GM23338 (cell line): ENCODE measurements at regions not wholly inside any gene's neighbourhood (a gene's known extent, or its start where the extent isn't known, plus 50 kb on each side); places are given as distances from the start of the nearest gene placed in this dataset.
A peak's percentile ranks its signal among the peaks of the same experiment; 100 is the strongest.

ENCODE experiments used
- ATAC-seq: fragments of 200-7000 bp; cut with Tn5 transposase; 3 replicates; pipeline ENCODE4 v1.9.1; 2020
- DNase-seq: peaks from one replicate; pipeline ENCODE4 v3.0.0-alpha.2; 2015; ENCODE audit warnings: low spot score
- H2AFZ ChIP-seq: fragments of 200-600 bp; sonication (generic); 2 replicates; pipeline ENCODE4 v1.8.0; 2016; ENCODE audit warnings: antibody characterized with exemption, mild to moderate bottlenecking, moderate library complexity
- H3F3A ChIP-seq: fragments of 200-600 bp; sonication (generic); replicated peaks from 2 replicates; pipeline ENCODE4 v1.8.0; 2017; ENCODE audit warnings: antibody characterized with exemption, mixed run types, low read depth
- H3K27ac ChIP-seq: fragments of 200-600 bp; sonication (generic); 2 replicates; pipeline ENCODE4 v1.6.1; 2016; ENCODE audit warnings: low read depth
- H3K27me3 ChIP-seq: fragments of 200-600 bp; sonication (generic); 2 replicates; pipeline ENCODE4 v1.8.0; 2016; ENCODE audit warnings: mild to moderate bottlenecking, mixed run types, moderate library complexity; ENCODE audit not compliant: insufficient read depth
- H3K36me3 ChIP-seq: fragments of 200-600 bp; sonication (generic); 2 replicates; pipeline ENCODE4 v1.8.0; 2016; ENCODE audit warnings: mild to moderate bottlenecking; ENCODE audit not compliant: insufficient read depth
- H3K4me1 ChIP-seq: fragments of 200-600 bp; sonication (generic); 2 replicates; pipeline ENCODE4 v1.8.0; 2016; ENCODE audit warnings: mild to moderate bottlenecking, moderate library complexity; ENCODE audit not compliant: insufficient read depth
- H3K4me2 ChIP-seq: fragments of 200-600 bp; sonication (generic); 2 replicates; pipeline ENCODE4 v1.7.1; 2017; ENCODE audit warnings: mixed run types
- H3K4me3 ChIP-seq: fragments of 200-600 bp; sonication (generic); 2 replicates; pipeline ENCODE4 v1.6.1; 2016; ENCODE audit warnings: mixed run types
- H3K79me2 ChIP-seq: fragments of 200-600 bp; sonication (generic); replicated peaks from 2 replicates; pipeline ENCODE4 v1.8.0; 2017; ENCODE audit warnings: mild to moderate bottlenecking; ENCODE audit not compliant: insufficient read depth
- H3K9me2 ChIP-seq: fragments of 200-600 bp; sonication (generic); 2 replicates; pipeline ENCODE4 v1.8.0; 2017; ENCODE audit not compliant: insufficient read depth
- H4K20me1 ChIP-seq: fragments of 200-600 bp; sonication (generic); replicated peaks from 2 replicates; pipeline ENCODE4 v1.8.0; 2017; ENCODE audit warnings: mild to moderate bottlenecking; ENCODE audit not compliant: insufficient read depth
- H3K27ac Mint-ChIP-seq: 2 replicates; pipeline ENCODE4 v1.8.0; 2020; ENCODE audit warnings: inconsistent platforms, mild to moderate bottlenecking, moderate library complexity, mixed read lengths
- H3K27me3 Mint-ChIP-seq: 3 replicates; pipeline ENCODE4 v1.8.0; 2022; ENCODE audit warnings: low read depth, mild to moderate bottlenecking, moderate library complexity, mixed read lengths, inconsistent platforms; ENCODE audit not compliant: insufficient read depth, poor library complexity
- H3K36me3 Mint-ChIP-seq: 3 replicates; pipeline ENCODE4 v1.8.0; 2021; ENCODE audit warnings: low read depth, mild to moderate bottlenecking, inconsistent platforms, moderate library complexity, mixed read lengths
- H3K4me1 Mint-ChIP-seq: 3 replicates; pipeline ENCODE4 v1.8.0; 2020; ENCODE audit warnings: mild to moderate bottlenecking, inconsistent platforms, mixed read lengths
- H3K4me3 Mint-ChIP-seq: 3 replicates; pipeline ENCODE4 v1.8.0; 2021; ENCODE audit warnings: moderate library complexity, mild to moderate bottlenecking, inconsistent platforms, mixed read lengths
- H3K9me3 Mint-ChIP-seq: 3 replicates; pipeline ENCODE4 v1.8.0; 2020; ENCODE audit warnings: moderate library complexity, mild to moderate bottlenecking, inconsistent platforms, mixed read lengths
- CREB1 ChIP-seq: fragments of 250-450 bp; sonication (Bioruptor Pico); IDR thresholded peaks from 2 replicates; pipeline ENCODE4 v1.5.0; 2020; ENCODE audit warnings: low read depth, mild to moderate bottlenecking, moderate library complexity
- EZH2 ChIP-seq: fragments of 200-600 bp; sonication (generic); IDR thresholded peaks from one replicate; pipeline ENCODE4 v1.8.0; 2017; ENCODE audit warnings: antibody characterized with exemption, mild to moderate bottlenecking, low read depth; ENCODE audit not compliant: unreplicated experiment
- EZH2phosphoT487 ChIP-seq: fragments of 200-600 bp; sonication (generic); IDR thresholded peaks from one replicate; pipeline ENCODE4 v1.8.1; 2018; ENCODE audit warnings: antibody characterized with exemption; ENCODE audit not compliant: unreplicated experiment
- JUNB ChIP-seq: IDR thresholded peaks from one replicate; pipeline ENCODE4 v1.6.1; 2016; ENCODE audit warnings: antibody characterized with exemption; ENCODE audit not compliant: unreplicated experiment
- POLR2AphosphoS5 ChIP-seq: IDR thresholded peaks from 2 replicates; pipeline ENCODE4 v1.6.1; 2016; ENCODE audit warnings: antibody characterized with exemption, low read depth
- STAT1 ChIP-seq: IDR thresholded peaks from one replicate; pipeline ENCODE4 v1.6.1; 2016; ENCODE audit warnings: antibody characterized with exemption; ENCODE audit not compliant: unreplicated experiment
- TF ChIP-seq, protein P1 (sequence below), 2 experiments: fragments of 200-600 bp in 1 of 2; sonication (generic) in 1 of 2; conservative IDR thresholded peaks; 2 replicates each; pipeline versions ENCODE4 v1.5.1 to v1.6.1; 2016 to 2017; ENCODE audit warnings: antibody characterized with exemption in 2 of 2, low read depth in 2 of 2, mild to moderate bottlenecking in 2 of 2, moderate library complexity in 1 of 2
- TF ChIP-seq, protein P2 (sequence below): fragments of 250-450 bp; sonication (Bioruptor Pico); IDR thresholded peaks from 2 replicates; pipeline ENCODE4 v1.5.0; 2020; ENCODE audit warnings: mild to moderate bottlenecking, moderate library complexity
- TF ChIP-seq, protein P3 (sequence below): IDR thresholded peaks from 2 replicates; pipeline ENCODE4 v1.6.1; 2016; ENCODE audit warnings: antibody characterized with exemption

GRCh38 chr12:124110372-124110883 is 137.4 kb downstream of the ZNF664 start:
- Histone ChIP-seq H3F3A (no peaks in the 10 kb centered on the region), H4K20me1 (no peaks in the 10 kb centered on the region), H3K27me3 (no peaks in the 10 kb centered on the region), H3K4me2 (peak overlapping the region; percentile 15; the same call in 1 of the 2 replicates), H3K4me3 (no peak overlapping the region), H3K9me2 (no peaks in the 10 kb centered on the region), H3K36me3 (no peaks in the 10 kb centered on the region), H3K27ac (peak overlapping the region; percentile 67), H2AFZ (no peak overlapping the region), H3K79me2 (no peaks in the 10 kb centered on the region), H3K4me1 (peaks cover 15% of the 10 kb centered on the region)
- Mint-ChIP-seq H3K36me3 (peaks cover 9% of the 10 kb centered on the region; the same call in 1 of the 3 replicates), H3K4me3 (no peak overlapping the region), H3K27ac (no peak overlapping the region), H3K4me1 (peaks cover 31% of the 10 kb centered on the region), H3K9me3 (peaks cover 17% of the 10 kb centered on the region), H3K27me3 (peaks cover 7% of the 10 kb centered on the region)
- no peak for DNase-seq
- TF ChIP-seq, protein P1, sequence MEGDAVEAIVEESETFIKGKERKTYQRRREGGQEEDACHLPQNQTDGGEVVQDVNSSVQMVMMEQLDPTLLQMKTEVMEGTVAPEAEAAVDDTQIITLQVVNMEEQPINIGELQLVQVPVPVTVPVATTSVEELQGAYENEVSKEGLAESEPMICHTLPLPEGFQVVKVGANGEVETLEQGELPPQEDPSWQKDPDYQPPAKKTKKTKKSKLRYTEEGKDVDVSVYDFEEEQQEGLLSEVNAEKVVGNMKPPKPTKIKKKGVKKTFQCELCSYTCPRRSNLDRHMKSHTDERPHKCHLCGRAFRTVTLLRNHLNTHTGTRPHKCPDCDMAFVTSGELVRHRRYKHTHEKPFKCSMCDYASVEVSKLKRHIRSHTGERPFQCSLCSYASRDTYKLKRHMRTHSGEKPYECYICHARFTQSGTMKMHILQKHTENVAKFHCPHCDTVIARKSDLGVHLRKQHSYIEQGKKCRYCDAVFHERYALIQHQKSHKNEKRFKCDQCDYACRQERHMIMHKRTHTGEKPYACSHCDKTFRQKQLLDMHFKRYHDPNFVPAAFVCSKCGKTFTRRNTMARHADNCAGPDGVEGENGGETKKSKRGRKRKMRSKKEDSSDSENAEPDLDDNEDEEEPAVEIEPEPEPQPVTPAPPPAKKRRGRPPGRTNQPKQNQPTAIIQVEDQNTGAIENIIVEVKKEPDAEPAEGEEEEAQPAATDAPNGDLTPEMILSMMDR (conservative IDR thresholded peaks at IDR 0.05; ENCODE audit: low read depth in 2 of 2): no peak
- ATAC-seq: no peak; the same call in 2 of the 3 replicates

DNA sequence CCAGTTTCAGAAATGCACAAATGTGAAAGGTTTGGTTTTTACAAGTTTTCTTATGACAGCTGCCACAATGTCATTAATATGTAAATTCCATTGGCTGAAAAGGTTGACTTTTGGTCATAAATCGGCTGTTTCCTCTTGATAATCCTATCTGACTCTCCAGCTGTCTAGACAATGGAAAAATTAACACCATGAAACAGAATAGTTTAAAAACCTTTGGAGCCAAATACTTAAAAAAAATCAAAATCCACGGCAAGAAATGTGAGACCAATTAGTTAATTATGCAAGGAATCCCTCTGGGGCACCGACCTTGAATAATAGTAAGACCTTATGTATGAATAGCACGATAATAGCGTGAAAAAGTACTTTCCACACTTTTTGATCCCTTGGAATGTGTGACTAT is 138.0 kb downstream of the ZNF664 start:
- ATAC-seq: no peak
- TF ChIP-seq, protein P1 (conservative IDR thresholded peaks at IDR 0.05; ENCODE audit: low read depth in 2 of 2): no peak
- TF ChIP-seq STAT1 (no peak), EZH2phosphoT487 (no peak), EZH2 (no peak), JUNB (no peak), CREB1 (CRISPR knock-in tag) (no peak), POLR2AphosphoS5 (no peak)
- TF ChIP-seq, protein P2, sequence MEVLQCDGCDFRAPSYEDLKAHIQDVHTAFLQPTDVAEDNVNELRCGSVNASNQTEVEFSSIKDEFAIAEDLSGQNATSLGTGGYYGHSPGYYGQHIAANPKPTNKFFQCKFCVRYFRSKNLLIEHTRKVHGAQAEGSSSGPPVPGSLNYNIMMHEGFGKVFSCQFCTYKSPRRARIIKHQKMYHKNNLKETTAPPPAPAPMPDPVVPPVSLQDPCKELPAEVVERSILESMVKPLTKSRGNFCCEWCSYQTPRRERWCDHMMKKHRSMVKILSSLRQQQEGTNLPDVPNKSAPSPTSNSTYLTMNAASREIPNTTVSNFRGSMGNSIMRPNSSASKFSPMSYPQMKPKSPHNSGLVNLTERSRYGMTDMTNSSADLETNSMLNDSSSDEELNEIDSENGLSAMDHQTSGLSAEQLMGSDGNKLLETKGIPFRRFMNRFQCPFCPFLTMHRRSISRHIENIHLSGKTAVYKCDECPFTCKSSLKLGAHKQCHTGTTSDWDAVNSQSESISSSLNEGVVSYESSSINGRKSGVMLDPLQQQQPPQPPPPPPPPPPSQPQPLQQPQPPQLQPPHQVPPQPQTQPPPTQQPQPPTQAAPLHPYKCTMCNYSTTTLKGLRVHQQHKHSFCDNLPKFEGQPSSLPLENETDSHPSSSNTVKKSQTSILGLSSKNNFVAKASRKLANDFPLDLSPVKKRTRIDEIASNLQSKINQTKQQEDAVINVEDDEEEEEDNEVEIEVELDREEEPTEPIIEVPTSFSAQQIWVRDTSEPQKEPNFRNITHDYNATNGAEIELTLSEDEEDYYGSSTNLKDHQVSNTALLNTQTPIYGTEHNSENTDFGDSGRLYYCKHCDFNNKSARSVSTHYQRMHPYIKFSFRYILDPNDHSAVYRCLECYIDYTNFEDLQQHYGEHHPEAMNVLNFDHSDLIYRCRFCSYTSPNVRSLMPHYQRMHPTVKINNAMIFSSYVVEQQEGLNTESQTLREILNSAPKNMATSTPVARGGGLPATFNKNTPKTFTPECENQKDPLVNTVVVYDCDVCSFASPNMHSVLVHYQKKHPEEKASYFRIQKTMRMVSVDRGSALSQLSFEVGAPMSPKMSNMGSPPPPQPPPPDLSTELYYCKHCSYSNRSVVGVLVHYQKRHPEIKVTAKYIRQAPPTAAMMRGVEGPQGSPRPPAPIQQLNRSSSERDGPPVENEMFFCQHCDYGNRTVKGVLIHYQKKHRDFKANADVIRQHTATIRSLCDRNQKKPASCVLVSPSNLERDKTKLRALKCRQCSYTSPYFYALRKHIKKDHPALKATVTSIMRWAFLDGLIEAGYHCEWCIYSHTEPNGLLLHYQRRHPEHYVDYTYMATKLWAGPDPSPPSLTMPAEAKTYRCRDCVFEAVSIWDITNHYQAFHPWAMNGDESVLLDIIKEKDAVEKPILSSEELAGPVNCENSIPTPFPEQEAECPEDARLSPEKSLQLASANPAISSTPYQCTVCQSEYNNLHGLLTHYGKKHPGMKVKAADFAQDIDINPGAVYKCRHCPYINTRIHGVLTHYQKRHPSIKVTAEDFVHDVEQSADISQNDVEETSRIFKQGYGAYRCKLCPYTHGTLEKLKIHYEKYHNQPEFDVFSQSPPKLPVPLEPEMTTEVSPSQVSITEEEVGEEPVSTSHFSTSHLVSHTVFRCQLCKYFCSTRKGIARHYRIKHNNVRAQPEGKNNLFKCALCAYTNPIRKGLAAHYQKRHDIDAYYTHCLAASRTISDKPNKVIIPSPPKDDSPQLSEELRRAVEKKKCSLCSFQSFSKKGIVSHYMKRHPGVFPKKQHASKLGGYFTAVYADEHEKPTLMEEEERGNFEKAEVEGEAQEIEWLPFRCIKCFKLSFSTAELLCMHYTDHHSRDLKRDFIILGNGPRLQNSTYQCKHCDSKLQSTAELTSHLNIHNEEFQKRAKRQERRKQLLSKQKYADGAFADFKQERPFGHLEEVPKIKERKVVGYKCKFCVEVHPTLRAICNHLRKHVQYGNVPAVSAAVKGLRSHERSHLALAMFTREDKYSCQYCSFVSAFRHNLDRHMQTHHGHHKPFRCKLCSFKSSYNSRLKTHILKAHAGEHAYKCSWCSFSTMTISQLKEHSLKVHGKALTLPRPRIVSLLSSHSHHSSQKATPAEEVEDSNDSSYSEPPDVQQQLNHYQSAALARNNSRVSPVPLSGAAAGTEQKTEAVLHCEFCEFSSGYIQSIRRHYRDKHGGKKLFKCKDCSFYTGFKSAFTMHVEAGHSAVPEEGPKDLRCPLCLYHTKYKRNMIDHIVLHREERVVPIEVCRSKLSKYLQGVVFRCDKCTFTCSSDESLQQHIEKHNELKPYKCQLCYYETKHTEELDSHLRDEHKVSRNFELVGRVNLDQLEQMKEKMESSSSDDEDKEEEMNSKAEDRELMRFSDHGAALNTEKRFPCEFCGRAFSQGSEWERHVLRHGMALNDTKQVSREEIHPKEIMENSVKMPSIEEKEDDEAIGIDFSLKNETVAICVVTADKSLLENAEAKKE (CRISPR knock-in tag): no peak
- TF ChIP-seq, protein P3, sequence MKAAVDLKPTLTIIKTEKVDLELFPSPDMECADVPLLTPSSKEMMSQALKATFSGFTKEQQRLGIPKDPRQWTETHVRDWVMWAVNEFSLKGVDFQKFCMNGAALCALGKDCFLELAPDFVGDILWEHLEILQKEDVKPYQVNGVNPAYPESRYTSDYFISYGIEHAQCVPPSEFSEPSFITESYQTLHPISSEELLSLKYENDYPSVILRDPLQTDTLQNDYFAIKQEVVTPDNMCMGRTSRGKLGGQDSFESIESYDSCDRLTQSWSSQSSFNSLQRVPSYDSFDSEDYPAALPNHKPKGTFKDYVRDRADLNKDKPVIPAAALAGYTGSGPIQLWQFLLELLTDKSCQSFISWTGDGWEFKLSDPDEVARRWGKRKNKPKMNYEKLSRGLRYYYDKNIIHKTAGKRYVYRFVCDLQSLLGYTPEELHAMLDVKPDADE: no peak

More for the DNA sequence above, 138.0 kb downstream of the ZNF664 start:
- Mint-ChIP-seq H3K4me1 (peaks cover 35% of the 10 kb centered on the region), H3K9me3 (peaks cover 17% of the 10 kb centered on the region), H3K27ac (no peak overlapping the region), H3K27me3 (peaks cover 4% of the 10 kb centered on the region), H3K4me3 (no peak overlapping the region; the same call in 2 of the 3 replicates), H3K36me3 (peaks cover 9% of the 10 kb centered on the region; the same call in 1 of the 3 replicates)
- Histone ChIP-seq H2AFZ (no peak overlapping the region), H3K4me2 (peak overlapping the region; percentile 15; the same call in 1 of the 2 replicates), H3K36me3 (no peaks in the 10 kb centered on the region), H3K79me2 (no peaks in the 10 kb centered on the region), H3K27me3 (no peaks in the 10 kb centered on the region), H3K4me1 (peaks cover 20% of the 10 kb centered on the region), H3K4me3 (no peak overlapping the region), H3K27ac (peak overlapping the region; percentile 67), H3K9me2 (no peaks in the 10 kb centered on the region), H4K20me1 (no peaks in the 10 kb centered on the region), H3F3A (no peaks in the 10 kb centered on the region)
- DNase-seq: no peak
